Thyroid gland (tissue), 4 donors: ENCODE measurements at regions not wholly inside any gene's neighbourhood (a gene's known extent, or its start where the extent isn't known, plus 50 kb on each side); places are given as distances from the start of the nearest gene placed in this dataset.

ENCODE experiments used
- CTCF ChIP-seq, 6 experiments: fragments of 200-600 bp in 3 of 6; fragments of 450-650 bp in 3 of 6; sonication (generic) in 3 of 6; IDR thresholded peaks; one replicate each; pipeline ENCODE4 v1.5.1; 2016 to 2019; ENCODE audit warnings: antibody characterized with exemption in 6 of 6, mild to moderate bottlenecking in 2 of 6, inconsistent platforms in 1 of 6, moderate library complexity in 1 of 6
- POLR2A ChIP-seq, 2 donors: fragments of 450-650 bp; IDR thresholded peaks; one replicate each; pipeline ENCODE4 v1.6.1; 2017; ENCODE audit warnings: antibody characterized with exemption in 2 of 2, mild to moderate bottlenecking in 2 of 2, moderate library complexity in 1 of 2

GRCh38 chr1:239735111-239735510 lies 348.7 kb downstream of the CHRM3 start:
- no peak for TF ChIP-seq CTCF (IDR thresholded peaks at IDR 0.05)
- no peak for TF ChIP-seq POLR2A (IDR thresholded peaks at IDR 0.05)
